HCT116 (cell line): ENCODE measurements at regions not wholly inside any gene's neighbourhood (a gene's known extent, or its start where the extent isn't known, plus 50 kb on each side); places are given as distances from the start of the nearest gene placed in this dataset.

ENCODE experiments used
- ATAC-seq: fragments of 200-7000 bp; cut with Tn5 transposase; 2 replicates; pipeline ENCODE4 v1.9.1; 2020; ENCODE audit warnings: mild to moderate bottlenecking, moderate library complexity
- BruUV-seq: library from RNA; stranded (reverse); fragments of 400-500 nt; replicated peaks from 2 replicates; lab custom pipeline; 2021; lab: Mats Ljungman, UMichigan
- CTCF ChIA-PET: fragments of 300-600 bp; sonication (Branson Sonifier 250); formaldehyde crosslinking; loops from one replicate; lab custom pipeline; 2021; ENCODE audit warnings: antibody characterized with exemption; lab: Charles Lee
- POLR2A ChIA-PET: fragments of 300-600, 350-600 bp; sonication (Branson Sonifier 250); formaldehyde crosslinking; loops from one replicate; lab custom pipeline; 2021; ENCODE audit warnings: antibody characterized with exemption; lab: Charles Lee
- RAD21 ChIA-PET, 2 experiments: fragments of 300-600 bp; sonication (Branson Sonifier 250); formaldehyde crosslinking; loops; one replicate each; lab custom pipeline; 2023; ENCODE audit warnings: low total read pairs in 2 of 2; ENCODE audit not compliant: uncharacterized antibody in 2 of 2, unreplicated experiment in 2 of 2, low non-redundant PET in 1 of 2; lab: Charles Lee
- DNase-seq: peaks from one replicate; pipeline ENCODE4 v3.0.0-alpha.2; 2010; ENCODE audit warnings: low read depth, low spot score
- H2AFZ ChIP-seq: fragments of 200-600 bp; shearing (Covaris generic), sonication (generic); 2 replicates; pipeline ENCODE4 v1.6.1; 2017; ENCODE audit warnings: low read depth, mixed run types, mixed read lengths, antibody characterized with exemption, low read length; ENCODE audit not compliant: poor library complexity, severe bottlenecking
- H3K27ac ChIP-seq: 2 replicates; pipeline ENCODE4 v1.5.1; 2012; ENCODE audit warnings: low read depth, low read length
- H3K27me3 ChIP-seq: fragments of 200-600 bp; sonication (generic); 2 replicates; pipeline ENCODE4 v1.6.1; 2016; ENCODE audit warnings: mixed run types, low read length, mixed read lengths; ENCODE audit not compliant: insufficient read depth
- H3K36me3 ChIP-seq, 2 experiments: fragments of 200-500 bp in 1 of 2; fragments of 200-600 bp in 1 of 2; sonication (Bioruptor generic) in 1 of 2; sonication (generic) in 1 of 2; 2 replicates each; pipeline versions ENCODE4 v1.5.1 to v1.6.1; 2014 to 2016; ENCODE audit warnings: low read length in 2 of 2, inconsistent platforms in 1 of 2, mixed read lengths in 1 of 2, mixed run types in 1 of 2; ENCODE audit not compliant: insufficient read depth in 2 of 2, control insufficient read depth in 1 of 2
- H3K4me1 ChIP-seq, 2 experiments: fragments of 200-600 bp in 1 of 2; sonication (generic) in 1 of 2; 2 replicates each; pipeline versions ENCODE4 v1.5.1 to v1.6.1; 2012 to 2017; ENCODE audit warnings: low read length in 2 of 2, inconsistent platforms in 1 of 2, mild to moderate bottlenecking in 1 of 2, mixed read lengths in 1 of 2, mixed run types in 1 of 2, moderate library complexity in 1 of 2; ENCODE audit not compliant: insufficient read depth in 2 of 2, control insufficient read depth in 1 of 2
- H3K4me2 ChIP-seq: fragments of 200-600 bp; sonication (generic); 2 replicates; pipeline ENCODE4 v1.6.1; 2017; ENCODE audit warnings: mixed run types, low read length, mixed read lengths
- H3K4me3 ChIP-seq, 2 experiments: fragments of 200-600 bp in 1 of 2; sonication (generic) in 1 of 2; replicated peaks in 1 of 2; 2 replicates each; pipeline ENCODE4 v1.5.1; 2011 to 2016; ENCODE audit warnings: low read length in 2 of 2, control low read depth in 1 of 2, low read depth in 1 of 2, mild to moderate bottlenecking in 1 of 2, mixed read lengths in 1 of 2, mixed run types in 1 of 2
- H3K79me2 ChIP-seq: fragments of 200-600 bp; sonication (generic); 2 replicates; pipeline ENCODE4 v1.6.1; 2017; ENCODE audit warnings: mild to moderate bottlenecking, mixed run types, low read length, moderate library complexity, mixed read lengths; ENCODE audit not compliant: insufficient read depth
- H3K9ac ChIP-seq: fragments of 200-600 bp; sonication (generic); 2 replicates; pipeline ENCODE4 v1.6.1; 2016; ENCODE audit warnings: low read length, mixed read lengths
- H3K9me2 ChIP-seq: fragments of 200-600 bp; sonication (generic), shearing (Covaris generic); 2 replicates; pipeline ENCODE4 v1.6.1; 2017; ENCODE audit warnings: mixed run types, mild to moderate bottlenecking, moderate library complexity; ENCODE audit not compliant: insufficient read depth
- H3K9me3 ChIP-seq, 2 experiments: fragments of 200-500 bp in 1 of 2; fragments of 200-600 bp in 1 of 2; sonication (Bioruptor generic) in 1 of 2; sonication (generic) in 1 of 2; 2 replicates each; pipeline ENCODE4 v1.6.1; 2014 to 2017; ENCODE audit warnings: low read length in 2 of 2, mixed read lengths in 2 of 2, inconsistent platforms in 1 of 2, low read depth in 1 of 2, mild to moderate bottlenecking in 1 of 2, mixed run types in 1 of 2, moderate library complexity in 1 of 2; ENCODE audit not compliant: control insufficient read depth in 1 of 2, insufficient read depth in 1 of 2
- H4K20me1 ChIP-seq: fragments of 200-600 bp; sonication (generic), shearing (Covaris generic); 2 replicates; pipeline ENCODE4 v1.6.1; 2017; ENCODE audit warnings: mixed run types, mild to moderate bottlenecking, moderate library complexity; ENCODE audit not compliant: insufficient read depth
- CBX3 ChIP-seq: IDR thresholded peaks from 2 replicates; pipeline ENCODE4 v1.6.1; 2012; ENCODE audit warnings: low read depth
- CTCF ChIP-seq, 3 experiments: fragments of 200-600 bp in 1 of 3; sonication (generic) in 1 of 3; IDR thresholded peaks in 2 of 3; conservative IDR thresholded peaks in 1 of 3; 2 replicates each; pipeline ENCODE4 v1.5.1; 2012 to 2017; ENCODE audit warnings: low read depth in 2 of 3, low read length in 2 of 3, antibody characterized with exemption in 1 of 3, borderline replicate concordance in 1 of 3, control low read depth in 1 of 3, mild to moderate bottlenecking in 1 of 3, mixed read lengths in 1 of 3, mixed run types in 1 of 3, moderate library complexity in 1 of 3; ENCODE audit not compliant: insufficient read depth in 1 of 3
- EGR1 ChIP-seq: IDR thresholded peaks from 2 replicates; pipeline ENCODE4 v1.6.1; 2012; ENCODE audit warnings: low read depth
- EZH2 ChIP-seq: fragments of 200-600 bp; sonication (generic); IDR thresholded peaks from 2 replicates; pipeline ENCODE4 v1.6.1; 2017; ENCODE audit warnings: antibody characterized with exemption, mixed run types
- EZH2phosphoT487 ChIP-seq: fragments of 200-600 bp; IDR thresholded peaks from 2 replicates; pipeline ENCODE4 v1.6.1; 2018; ENCODE audit warnings: antibody characterized with exemption, borderline replicate concordance
- FOSL1 ChIP-seq: IDR thresholded peaks from 2 replicates; pipeline ENCODE4 v1.6.1; 2012; ENCODE audit warnings: low read depth
- MAX ChIP-seq: IDR thresholded peaks from 2 replicates; pipeline ENCODE4 v1.6.1; 2012
- REST ChIP-seq: IDR thresholded peaks from 2 replicates; pipeline ENCODE4 v1.6.1; 2012; ENCODE audit warnings: low read depth
- SRF ChIP-seq: IDR thresholded peaks from 2 replicates; pipeline ENCODE4 v1.6.1; 2012; ENCODE audit warnings: low read depth
- TCF7L2 ChIP-seq: IDR thresholded peaks from 2 replicates; pipeline ENCODE4 v1.7.0; 2011; ENCODE audit warnings: borderline replicate concordance, inconsistent platforms; ENCODE audit not compliant: insufficient read depth, insufficient read length; ENCODE audit errors: extremely low read depth
- ZBTB33 ChIP-seq: IDR thresholded peaks from 2 replicates; pipeline ENCODE4 v1.6.1; 2011; ENCODE audit warnings: mild to moderate bottlenecking, low read length, moderate library complexity; ENCODE audit not compliant: insufficient replicate concordance; ENCODE audit errors: extremely low read depth
- intact Hi-C: fragments of 100-400 bp; cut with micrococcal nuclease; formaldehyde crosslinking; loops from 2 replicates; pipeline ENCODE4 v1.10.0; 2022

GRCh38 chr4:123821861-123822260 is 425.3 kb downstream of the SPRY1 start:
- intact Hi-C loops, result no loop called here
- H3K36me3 ChIP-seq, result no peaks in the 10 kb centered on the region
- no peak overlapping the region for H2AFZ ChIP-seq
- ChIA-PET CTCF (no interaction called here), POLR2A (no interaction called here), RAD21 (no interaction called here)
- H3K4me3 ChIP-seq, result no peak overlapping the region
- H4K20me1 ChIP-seq, result no peaks in the 10 kb centered on the region
- no peaks in the 10 kb centered on the region for H3K27me3 ChIP-seq
- no peak overlapping the region for H3K27ac ChIP-seq
- ATAC-seq, result no peak
- no peak overlapping the region for H3K4me2 ChIP-seq
- no peaks in the 10 kb centered on the region for H3K9me3 ChIP-seq
- H3K4me1 ChIP-seq, result no peaks in the 10 kb centered on the region
- no peaks in the 10 kb centered on the region for H3K79me2 ChIP-seq
- DNase-seq, result no peak
- no TSS peak for BruUV-seq
- TF ChIP-seq CBX3 (no peak), MAX (no peak), EZH2phosphoT487 (no peak), SRF (no peak), REST (no peak), TCF7L2 (no peak), EZH2 (no peak), EGR1 (no peak), CTCF (IDR thresholded peaks at IDR 0.05 in 2 of 3, conservative IDR thresholded peaks at IDR 0.05 in 1 of 3; ENCODE audit: borderline replicate concordance in 1 of 3, insufficient read depth in 1 of 3, low read depth in 2 of 3, low read length in 2 of 3) (no peak), FOSL1 (no peak), ZBTB33 (no peak)
- H3K9me2 ChIP-seq, result no peaks in the 10 kb centered on the region
- H3K9ac ChIP-seq, result no peak overlapping the region
